SK-N-SH (cell line): ENCODE measurements at regions not wholly inside any gene's neighbourhood (a gene's known extent, or its start where the extent isn't known, plus 50 kb on each side); places are given as distances from the start of the nearest gene placed in this dataset.

Source experiments
- CTCF ChIA-PET: fragments of 300-600, 350-600 bp; formaldehyde crosslinking; extraction: SDS; loops from one replicate; lab custom pipeline; 2021; lab: Yijun Ruan, JAX
- POLR2A ChIA-PET: fragments of 350-600 bp; sonication (Branson Sonifier 250); formaldehyde crosslinking; extraction: SDS; loops from one replicate; lab custom pipeline; 2020; ENCODE audit warnings: antibody characterized with exemption, inconsistent platforms; lab: Yijun Ruan, JAX
- DNase-seq: peaks from one replicate; pipeline ENCODE4 v3.0.0; 2012
- H2AFZ ChIP-seq: fragments of 200-600 bp; sonication (generic); 2 replicates; pipeline ENCODE4 v1.8.1; 2016; ENCODE audit warnings: antibody characterized with exemption, mild to moderate bottlenecking, low read depth
- H3F3A ChIP-seq: fragments of 200-600 bp; sonication (generic); replicated peaks from 2 replicates; pipeline ENCODE3; 2016; ENCODE audit warnings: antibody characterized with exemption, mild to moderate bottlenecking; ENCODE audit not compliant: insufficient read depth
- H3K27ac ChIP-seq, 2 experiments: fragments of 200-500 bp in 1 of 2; fragments of 200-600 bp in 1 of 2; sonication (Bioruptor generic) in 1 of 2; sonication (generic), shearing (Covaris generic) in 1 of 2; 2 replicates each; pipeline versions ENCODE4 v1.5.1 to v1.6.1; 2014 to 2016; ENCODE audit warnings: low read depth in 2 of 2, inconsistent platforms in 1 of 2, low read length in 1 of 2, mild to moderate bottlenecking in 1 of 2, mixed read lengths in 1 of 2
- H3K27me3 ChIP-seq: fragments of 200-600 bp; sonication (generic), shearing (Covaris generic); 2 replicates; pipeline ENCODE4 v1.6.1; 2016; ENCODE audit warnings: mixed run types; ENCODE audit not compliant: insufficient read depth
- H3K36me3 ChIP-seq, 2 experiments: fragments of 200-500 bp in 1 of 2; fragments of 200-600 bp in 1 of 2; sonication (Bioruptor generic) in 1 of 2; sonication (generic) in 1 of 2; replicated peaks in 1 of 2; 2 replicates each; pipeline versions ENCODE3 to v1.5.1; 2014 to 2016; ENCODE audit warnings: low read length in 1 of 2, mild to moderate bottlenecking in 1 of 2; ENCODE audit not compliant: insufficient read depth in 2 of 2, control insufficient read depth in 1 of 2
- H3K4me1 ChIP-seq, 2 experiments: fragments of 200-500 bp in 1 of 2; fragments of 200-600 bp in 1 of 2; sonication (Bioruptor generic) in 1 of 2; sonication (generic), shearing (Covaris generic) in 1 of 2; 2 replicates each; pipeline versions ENCODE4 v1.5.1 to v1.6.1; 2014 to 2016; ENCODE audit warnings: low read depth in 1 of 2, low read length in 1 of 2, mixed run types in 1 of 2; ENCODE audit not compliant: insufficient read depth in 2 of 2, control insufficient read depth in 1 of 2
- H3K4me2 ChIP-seq: fragments of 200-600 bp; sonication (generic), shearing (Covaris generic); 2 replicates; pipeline ENCODE4 v1.6.1; 2017; ENCODE audit warnings: mixed run types
- H3K4me3 ChIP-seq, 2 experiments: fragments of 200-500 bp in 1 of 2; fragments of 200-600 bp in 1 of 2; sonication (Bioruptor generic) in 1 of 2; sonication (generic), shearing (Covaris generic) in 1 of 2; 2 replicates each; pipeline versions ENCODE4 v1.5.1 to v1.8.1; 2014 to 2016; ENCODE audit warnings: low read depth in 2 of 2, inconsistent platforms in 1 of 2, low read length in 1 of 2, mild to moderate bottlenecking in 1 of 2, mixed read lengths in 1 of 2, moderate library complexity in 1 of 2
- H3K79me2 ChIP-seq: fragments of 200-600 bp; sonication (generic); 2 replicates; pipeline ENCODE4 v1.8.1; 2017; ENCODE audit warnings: mild to moderate bottlenecking; ENCODE audit not compliant: insufficient read depth
- H3K9ac ChIP-seq: fragments of 200-600 bp; sonication (generic); 2 replicates; pipeline ENCODE4 v1.6.1; 2017; ENCODE audit warnings: mixed run types
- H3K9me2 ChIP-seq: fragments of 200-600 bp; sonication (generic); 2 replicates; pipeline ENCODE4 v1.6.1; 2017; ENCODE audit warnings: mixed run types
- H3K9me3 ChIP-seq: fragments of 200-600 bp; sonication (generic); 2 replicates; pipeline ENCODE4 v1.6.1; 2017; ENCODE audit warnings: mixed run types, mild to moderate bottlenecking, moderate library complexity
- H4K20me1 ChIP-seq: fragments of 200-600 bp; sonication (generic); 2 replicates; pipeline ENCODE4 v1.6.1; 2017; ENCODE audit warnings: mild to moderate bottlenecking, mixed run types; ENCODE audit not compliant: insufficient read depth
- EZH2phosphoT487 ChIP-seq: fragments of 200-600 bp; sonication (generic); IDR thresholded peaks from 2 replicates; pipeline ENCODE4 v1.6.1; 2017; ENCODE audit warnings: low read depth, mixed run types, mild to moderate bottlenecking, antibody characterized with exemption, moderate library complexity, borderline replicate concordance
- FOXJ3 ChIP-seq: sonication (generic); formaldehyde crosslinking; IDR thresholded peaks from 2 replicates; pipeline ENCODE4 v1.5.1; 2020; ENCODE audit warnings: mild to moderate bottlenecking, missing genetic modification reagents
- GABPA ChIP-seq: IDR thresholded peaks from 2 replicates; pipeline ENCODE4 v1.4.0; 2012; ENCODE audit warnings: low read depth, mild to moderate bottlenecking
- NFIC ChIP-seq: IDR thresholded peaks from 2 replicates; pipeline ENCODE4 v1.4.0; 2012; ENCODE audit warnings: borderline replicate concordance
- PBX3 ChIP-seq: IDR thresholded peaks from 2 replicates; pipeline ENCODE4; 2012
- POLR2AphosphoS5 ChIP-seq: IDR thresholded peaks from 2 replicates; pipeline ENCODE4 v1.6.1; 2012; ENCODE audit warnings: low read depth, low read length
- RAD21 ChIP-seq: IDR thresholded peaks from 2 replicates; pipeline ENCODE4 v1.6.1; 2012; ENCODE audit warnings: mild to moderate bottlenecking, low read length
- REST ChIP-seq: IDR thresholded peaks from 2 replicates; pipeline ENCODE4 v1.6.1; 2012; ENCODE audit warnings: mild to moderate bottlenecking, low read depth, low read length, moderate library complexity
- RXRA ChIP-seq: IDR thresholded peaks from 2 replicates; pipeline ENCODE4 v1.4.0; 2012; ENCODE audit warnings: low read depth, mild to moderate bottlenecking, borderline replicate concordance
- SIN3A ChIP-seq: IDR thresholded peaks from 2 replicates; pipeline ENCODE4 v1.6.1; 2012; ENCODE audit warnings: low read depth, mild to moderate bottlenecking, low read length, moderate library complexity, borderline replicate concordance
- whole genome bisulfite sequencing: methylation state at CpG from one replicate; pipeline ENCODE4 v1.1.6; 2017; ENCODE audit warnings: low lambda C conversion rate; 5-methylcytosine and 5-hydroxymethylcytosine counted together

GRCh38 chr14:82419933-82420332 is 886.3 kb upstream of the SEL1L start:
- no peaks in the 10 kb centered on the region for H3K9me2 ChIP-seq
- TF ChIP-seq REST (no peak), SIN3A (no peak)
- no peak overlapping the region for H3K4me2 ChIP-seq
- WGBS = 0% methylated on average over 2 of the region's 2 CpGs
- H3K9ac ChIP-seq = no peak overlapping the region
- peaks cover 5% of the 10 kb centered on the region; the same call in 1 of the 2 replicates for H3K9me3 ChIP-seq
- H3K79me2 ChIP-seq = no peaks in the 10 kb centered on the region
- no peak for DNase-seq
- H3K4me3 ChIP-seq = no peak overlapping the region
- no peak overlapping the region for H2AFZ ChIP-seq
- H3K27me3 ChIP-seq = no peaks in the 10 kb centered on the region
- peaks cover 0 to 4% of the 10 kb centered on the region in 2 experiments for H3K36me3 ChIP-seq
- H4K20me1 ChIP-seq = no peaks in the 10 kb centered on the region
- H3F3A ChIP-seq = no peaks in the 10 kb centered on the region
- H3K4me1 ChIP-seq = no peaks in the 10 kb centered on the region
- ChIA-PET CTCF (no interaction called here), POLR2A (no interaction called here)
- H3K27ac ChIP-seq = no peak overlapping the region

- TF ChIP-seq NFIC (no peak), RAD21 (no peak), POLR2AphosphoS5 (no peak), PBX3 (no peak)
- ChIA-PET POLR2A (no interaction called here), CTCF (no interaction called here)
- no peak overlapping the region for H3K4me2 ChIP-seq
- H3K36me3 ChIP-seq = peaks cover 0 to 4% of the 10 kb centered on the region in 2 experiments
- H3K4me3 ChIP-seq = no peak overlapping the region
- H3K79me2 ChIP-seq = no peaks in the 10 kb centered on the region
- H3F3A ChIP-seq = no peaks in the 10 kb centered on the region
- H3K4me1 ChIP-seq = no peaks in the 10 kb centered on the region
- no peak overlapping the region for H3K27ac ChIP-seq
- H3K9me2 ChIP-seq = no peaks in the 10 kb centered on the region
- H3K9me3 ChIP-seq = peaks cover 5% of the 10 kb centered on the region; the same call in 1 of the 2 replicates
- no peak overlapping the region for H2AFZ ChIP-seq
- no peak for DNase-seq
- H3K9ac ChIP-seq = no peak overlapping the region
- 1% methylated on average over 5 of the region's 5 CpGs for WGBS
- no peaks in the 10 kb centered on the region for H4K20me1 ChIP-seq
- H3K27me3 ChIP-seq = no peaks in the 10 kb centered on the region
Observed at GRCh38 chr14:82420871-82421270, 887.2 kb upstream of the SEL1L start.

- H3F3A ChIP-seq = no peaks in the 10 kb centered on the region
- H3K79me2 ChIP-seq = no peaks in the 10 kb centered on the region
- H3K36me3 ChIP-seq = peaks cover 0 to 4% of the 10 kb centered on the region in 2 experiments
- ChIA-PET POLR2A (no interaction called here), CTCF (no interaction called here)
- no peak for DNase-seq
- H3K9ac ChIP-seq = no peak overlapping the region
- H3K9me2 ChIP-seq = no peaks in the 10 kb centered on the region
- TF ChIP-seq FOXJ3 (CRISPR knock-in tag) = no peak
- TF ChIP-seq GABPA = no peak
- no peak for TF ChIP-seq EZH2phosphoT487
- TF ChIP-seq RXRA = no peak
- no peaks in the 10 kb centered on the region for H4K20me1 ChIP-seq
- H3K9me3 ChIP-seq = peaks cover 5% of the 10 kb centered on the region; the same call in 1 of the 2 replicates
- under 1% methylated on average over 4 of the region's 4 CpGs for WGBS
- no peak overlapping the region for H3K4me3 ChIP-seq
- no peaks in the 10 kb centered on the region for H3K27me3 ChIP-seq
- H3K4me2 ChIP-seq = no peak overlapping the region
- H3K4me1 ChIP-seq = no peaks in the 10 kb centered on the region
- H3K27ac ChIP-seq = no peak overlapping the region
- H2AFZ ChIP-seq = no peak overlapping the region
Observed at GRCh38 chr14:82421286-82421685, 887.6 kb upstream of the SEL1L start.
